IMR-90 (cell line): ENCODE measurements at regions not wholly inside any gene's neighbourhood (a gene's known extent, or its start where the extent isn't known, plus 50 kb on each side); places are given as distances from the start of the nearest gene placed in this dataset.
"Not testable (repeated sequence)": the region's sequence is repeated elsewhere in the genome, so short reads cannot be mapped to it uniquely, and the experiment has no call there.

ENCODE experiments used
- ATAC-seq: fragments of 200-7000 bp; cut with Tn5 transposase; 2 replicates; pipeline ENCODE4 v1.9.1; 2020; ENCODE audit warnings: low read depth, mild to moderate bottlenecking, moderate library complexity
- BruUV-seq: library from RNA; stranded (reverse); fragments of 400-500 nt; replicated peaks from 2 replicates; lab custom pipeline; 2021; lab: Mats Ljungman, UMichigan
- CTCF ChIA-PET: fragments of 300-600 bp; formaldehyde crosslinking; extraction: SDS; loops from one replicate; lab custom pipeline; 2021; ENCODE audit warnings: antibody characterized with exemption; lab: Yijun Ruan, JAX
- POLR2A ChIA-PET: fragments of 300-600 bp; sonication (Branson Sonifier 250); formaldehyde crosslinking; loops from one replicate; lab custom pipeline; 2022; ENCODE audit warnings: antibody characterized with exemption; ENCODE audit not compliant: unreplicated experiment; lab: Charles Lee
- DNase-seq: peaks from one replicate; pipeline ENCODE4 v3.0.0; 2013
- H2AFZ ChIP-seq: replicated peaks from 2 replicates; pipeline ENCODE3; 2013; ENCODE audit warnings: low read length, mild to moderate bottlenecking; ENCODE audit not compliant: poor library complexity
- H2AK5ac ChIP-seq: 2 replicates; pipeline ENCODE4 v1.6.1; 2013; ENCODE audit warnings: low read depth, low read length, inconsistent platforms
- H2AK9ac ChIP-seq: replicated peaks from 2 replicates; pipeline ENCODE3; 2013; ENCODE audit warnings: mild to moderate bottlenecking, low read depth, low read length, moderate library complexity; ENCODE audit not compliant: poor library complexity
- H2BK120ac ChIP-seq: 2 replicates; pipeline ENCODE4 v1.6.1; 2013; ENCODE audit warnings: low read depth, low read length, inconsistent platforms
- H2BK15ac ChIP-seq: 3 replicates; pipeline ENCODE4 v1.6.1; 2013; ENCODE audit warnings: low read depth, low read length, inconsistent platforms
- H2BK20ac ChIP-seq: 2 replicates; pipeline ENCODE4 v1.6.1; 2013; ENCODE audit warnings: low read depth, mild to moderate bottlenecking, inconsistent platforms, low read length, moderate library complexity
- H2BK5ac ChIP-seq: 2 replicates; pipeline ENCODE4 v1.6.1; 2013; ENCODE audit warnings: mild to moderate bottlenecking, low read depth, low read length, inconsistent platforms; ENCODE audit not compliant: poor library complexity, severe bottlenecking
- H3K14ac ChIP-seq: replicated peaks from 2 replicates; pipeline ENCODE4 v1.6.1; 2013; ENCODE audit warnings: low read depth, low read length, inconsistent platforms
- H3K18ac ChIP-seq: 2 replicates; pipeline ENCODE4 v1.6.1; 2013; ENCODE audit warnings: low read depth, low read length, control low read depth
- H3K23ac ChIP-seq: 2 replicates; pipeline ENCODE4 v1.6.1; 2013; ENCODE audit warnings: low read depth, low read length, inconsistent platforms
- H3K27ac ChIP-seq: 2 replicates; pipeline ENCODE4 v1.5.1; 2013; ENCODE audit warnings: mild to moderate bottlenecking, control low read depth, low read length; ENCODE audit not compliant: insufficient read depth
- H3K27me3 ChIP-seq: 2 replicates; pipeline ENCODE4 v1.6.1; 2013; ENCODE audit warnings: low read length; ENCODE audit not compliant: control insufficient read depth, insufficient read depth
- H3K36me3 ChIP-seq: 2 replicates; pipeline ENCODE4 v1.6.1; 2013; ENCODE audit warnings: low read length, mixed read lengths; ENCODE audit not compliant: control insufficient read depth, insufficient read depth
- H3K4ac ChIP-seq: 2 replicates; pipeline ENCODE4 v1.6.1; 2013; ENCODE audit warnings: low read depth, low read length, inconsistent platforms
- H3K4me1 ChIP-seq: 2 replicates; pipeline ENCODE4 v1.6.1; 2013; ENCODE audit warnings: low read length, mixed read lengths; ENCODE audit not compliant: control insufficient read depth, insufficient read depth
- H3K4me2 ChIP-seq: 2 replicates; pipeline ENCODE4 v1.6.1; 2013; ENCODE audit warnings: low read depth, mild to moderate bottlenecking, control low read depth, low read length, moderate library complexity
- H3K4me3 ChIP-seq: 2 replicates; pipeline ENCODE4 v1.5.1; 2013; ENCODE audit warnings: low read depth, mild to moderate bottlenecking, control low read depth, low read length, moderate library complexity; ENCODE audit not compliant: insufficient read depth
- H3K56ac ChIP-seq: 2 replicates; pipeline ENCODE4 v1.6.1; 2013; ENCODE audit warnings: low read length, inconsistent platforms; ENCODE audit not compliant: insufficient read depth; ENCODE audit errors: extremely low read depth
- H3K79me1 ChIP-seq, 2 experiments: 2 replicates each; pipeline ENCODE4 v1.6.1; 2013; ENCODE audit warnings: low read length in 2 of 2, inconsistent platforms in 1 of 2, low read depth in 1 of 2
- H3K9ac ChIP-seq: 2 replicates; pipeline ENCODE4 v1.6.1; 2013; ENCODE audit warnings: low read depth, low read length, control low read depth
- H3K9me1 ChIP-seq: 2 replicates; pipeline ENCODE4 v1.6.1; 2013; ENCODE audit warnings: low read length, inconsistent platforms; ENCODE audit not compliant: insufficient read depth
- H3K9me3 ChIP-seq: 2 replicates; pipeline ENCODE4 v1.6.1; 2013; ENCODE audit warnings: low read length; ENCODE audit not compliant: control insufficient read depth, insufficient read depth
- H4K20me1 ChIP-seq: 2 replicates; pipeline ENCODE4 v1.6.1; 2013; ENCODE audit warnings: low read length, inconsistent platforms; ENCODE audit not compliant: insufficient read depth
- H4K5ac ChIP-seq: 2 replicates; pipeline ENCODE4 v1.6.1; 2013; ENCODE audit warnings: mild to moderate bottlenecking, low read depth, low read length, control low read depth
- H4K8ac ChIP-seq, 2 experiments: 2 replicates each; pipeline ENCODE4 v1.6.1; 2013; ENCODE audit warnings: low read depth in 2 of 2, low read length in 2 of 2, control low read depth in 1 of 2, inconsistent platforms in 1 of 2
- H4K91ac ChIP-seq: 2 replicates; pipeline ENCODE4 v1.6.1; 2013; ENCODE audit warnings: low read depth, low read length, inconsistent platforms; ENCODE audit not compliant: insufficient read depth
- WGBS, 2 experiments: methylation state at CpG; one replicate each; pipeline versions ENCODE4 v1.1.5 to v1.1.7; 2013; ENCODE audit warnings: missing lambda C conversion rate in 2 of 2; ENCODE audit not compliant: insufficient read length in 1 of 2; ENCODE audit errors: extremely low coverage in 2 of 2; 5-methylcytosine and 5-hydroxymethylcytosine counted together
- dilution Hi-C: fragments of 300-500 bp; cut with HindIII; formaldehyde crosslinking; loops from one replicate; pipeline ENCODE4 v1.14.3; 2018; ENCODE audit warnings: low sequenced_read_pairs; ENCODE audit not compliant: unreplicated experiment
- in situ Hi-C: fragments of 300-500 bp; cut with MboI; formaldehyde crosslinking; loops from 3 replicates; pipeline ENCODE4 v1.14.3; 2019; ENCODE audit warnings: low sequenced_read_pairs, inconsistent platforms, mixed read lengths
- intact Hi-C: fragments of 100-400 bp; cut with micrococcal nuclease; formaldehyde crosslinking; loops from 2 replicates; pipeline ENCODE4 v1.10.0; 2022

DNA sequence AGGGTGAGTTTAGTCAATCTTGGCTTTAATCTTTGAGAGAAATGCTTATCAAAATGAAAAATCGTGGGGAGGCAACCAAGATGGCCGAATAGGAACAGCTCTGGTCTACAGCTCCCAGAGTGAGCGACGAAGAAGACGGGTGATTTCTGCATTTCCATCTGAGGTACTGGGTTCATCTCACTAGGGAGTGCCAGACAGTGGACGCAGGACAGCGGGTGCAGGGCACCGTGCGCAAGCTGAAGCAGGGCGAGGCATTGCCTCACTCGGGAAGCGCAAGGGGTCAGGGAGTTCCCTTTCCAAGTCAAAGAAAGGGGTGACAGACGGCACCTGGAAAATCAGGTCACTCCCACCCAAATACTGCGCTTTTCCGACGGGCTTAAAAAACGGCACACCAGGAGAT lies 153.6 kb upstream of the TTC14 start:
- H3K9me3 ChIP-seq, H2BK5ac ChIP-seq, H4K20me1 ChIP-seq, H3K14ac ChIP-seq, H2AK5ac ChIP-seq, H2BK120ac ChIP-seq, BruUV-seq, H2BK15ac ChIP-seq, H4K91ac ChIP-seq, H3K18ac ChIP-seq, POLR2A ChIA-PET, H3K27ac ChIP-seq, H2BK20ac ChIP-seq, ATAC-seq, intact Hi-C loops, DNase-seq, H2AFZ ChIP-seq, H3K36me3 ChIP-seq, H3K9ac ChIP-seq, H4K5ac ChIP-seq, H3K4me1 ChIP-seq, H3K23ac ChIP-seq, H3K27me3 ChIP-seq, H3K9me1 ChIP-seq, H3K4ac ChIP-seq, H3K4me3 ChIP-seq, CTCF ChIA-PET, H2AK9ac ChIP-seq, H3K79me1 ChIP-seq, H3K56ac ChIP-seq, in situ Hi-C loops, H3K4me2 ChIP-seq, dilution Hi-C loops, H4K8ac ChIP-seq: not testable (repeated sequence)
- 100% methylated on average over 3 of the region's 17 CpGs; no CpG with 5 or more reads in 1 of the 2 experiments for WGBS, 2 experiments
